HCT116 (cell line): ENCODE measurements at regions not wholly inside any gene's neighbourhood (a gene's known extent, or its start where the extent isn't known, plus 50 kb on each side); places are given as distances from the start of the nearest gene placed in this dataset.
A peak's percentile ranks its signal among the peaks of the same experiment; 100 is the strongest.

Experiments
- ATAC-seq: fragments of 200-7000 bp; cut with Tn5 transposase; 2 replicates; pipeline ENCODE4 v1.9.1; 2020; ENCODE audit warnings: mild to moderate bottlenecking, moderate library complexity
- BruUV-seq: library from RNA; stranded (reverse); fragments of 400-500 nt; replicated peaks from 2 replicates; lab custom pipeline; 2021; lab: Mats Ljungman, UMichigan
- CTCF ChIA-PET: fragments of 300-600 bp; sonication (Branson Sonifier 250); formaldehyde crosslinking; loops from one replicate; lab custom pipeline; 2021; ENCODE audit warnings: antibody characterized with exemption; lab: Charles Lee
- POLR2A ChIA-PET: fragments of 300-600, 350-600 bp; sonication (Branson Sonifier 250); formaldehyde crosslinking; loops from one replicate; lab custom pipeline; 2021; ENCODE audit warnings: antibody characterized with exemption; lab: Charles Lee
- RAD21 ChIA-PET, 2 experiments: fragments of 300-600 bp; sonication (Branson Sonifier 250); formaldehyde crosslinking; loops; one replicate each; lab custom pipeline; 2023; ENCODE audit warnings: low total read pairs in 2 of 2; ENCODE audit not compliant: uncharacterized antibody in 2 of 2, unreplicated experiment in 2 of 2, low non-redundant PET in 1 of 2; lab: Charles Lee
- DNase-seq: peaks from one replicate; pipeline ENCODE4 v3.0.0-alpha.2; 2010; ENCODE audit warnings: low read depth, low spot score
- H2AFZ ChIP-seq: fragments of 200-600 bp; shearing (Covaris generic), sonication (generic); 2 replicates; pipeline ENCODE4 v1.6.1; 2017; ENCODE audit warnings: low read depth, mixed run types, mixed read lengths, antibody characterized with exemption, low read length; ENCODE audit not compliant: poor library complexity, severe bottlenecking
- H3K27ac ChIP-seq: 2 replicates; pipeline ENCODE4 v1.5.1; 2012; ENCODE audit warnings: low read depth, low read length
- H3K27me3 ChIP-seq: fragments of 200-600 bp; sonication (generic); 2 replicates; pipeline ENCODE4 v1.6.1; 2016; ENCODE audit warnings: mixed run types, low read length, mixed read lengths; ENCODE audit not compliant: insufficient read depth
- H3K36me3 ChIP-seq, 2 experiments: fragments of 200-500 bp in 1 of 2; fragments of 200-600 bp in 1 of 2; sonication (Bioruptor generic) in 1 of 2; sonication (generic) in 1 of 2; 2 replicates each; pipeline versions ENCODE4 v1.5.1 to v1.6.1; 2014 to 2016; ENCODE audit warnings: low read length in 2 of 2, inconsistent platforms in 1 of 2, mixed read lengths in 1 of 2, mixed run types in 1 of 2; ENCODE audit not compliant: insufficient read depth in 2 of 2, control insufficient read depth in 1 of 2
- H3K4me1 ChIP-seq, 2 experiments: fragments of 200-600 bp in 1 of 2; sonication (generic) in 1 of 2; 2 replicates each; pipeline versions ENCODE4 v1.5.1 to v1.6.1; 2012 to 2017; ENCODE audit warnings: low read length in 2 of 2, inconsistent platforms in 1 of 2, mild to moderate bottlenecking in 1 of 2, mixed read lengths in 1 of 2, mixed run types in 1 of 2, moderate library complexity in 1 of 2; ENCODE audit not compliant: insufficient read depth in 2 of 2, control insufficient read depth in 1 of 2
- H3K4me2 ChIP-seq: fragments of 200-600 bp; sonication (generic); 2 replicates; pipeline ENCODE4 v1.6.1; 2017; ENCODE audit warnings: mixed run types, low read length, mixed read lengths
- H3K4me3 ChIP-seq, 2 experiments: fragments of 200-600 bp in 1 of 2; sonication (generic) in 1 of 2; replicated peaks in 1 of 2; 2 replicates each; pipeline ENCODE4 v1.5.1; 2011 to 2016; ENCODE audit warnings: low read length in 2 of 2, control low read depth in 1 of 2, low read depth in 1 of 2, mild to moderate bottlenecking in 1 of 2, mixed read lengths in 1 of 2, mixed run types in 1 of 2
- H3K79me2 ChIP-seq: fragments of 200-600 bp; sonication (generic); 2 replicates; pipeline ENCODE4 v1.6.1; 2017; ENCODE audit warnings: mild to moderate bottlenecking, mixed run types, low read length, moderate library complexity, mixed read lengths; ENCODE audit not compliant: insufficient read depth
- H3K9ac ChIP-seq: fragments of 200-600 bp; sonication (generic); 2 replicates; pipeline ENCODE4 v1.6.1; 2016; ENCODE audit warnings: low read length, mixed read lengths
- H3K9me2 ChIP-seq: fragments of 200-600 bp; sonication (generic), shearing (Covaris generic); 2 replicates; pipeline ENCODE4 v1.6.1; 2017; ENCODE audit warnings: mixed run types, mild to moderate bottlenecking, moderate library complexity; ENCODE audit not compliant: insufficient read depth
- H3K9me3 ChIP-seq, 2 experiments: fragments of 200-500 bp in 1 of 2; fragments of 200-600 bp in 1 of 2; sonication (Bioruptor generic) in 1 of 2; sonication (generic) in 1 of 2; 2 replicates each; pipeline ENCODE4 v1.6.1; 2014 to 2017; ENCODE audit warnings: low read length in 2 of 2, mixed read lengths in 2 of 2, inconsistent platforms in 1 of 2, low read depth in 1 of 2, mild to moderate bottlenecking in 1 of 2, mixed run types in 1 of 2, moderate library complexity in 1 of 2; ENCODE audit not compliant: control insufficient read depth in 1 of 2, insufficient read depth in 1 of 2
- H4K20me1 ChIP-seq: fragments of 200-600 bp; sonication (generic), shearing (Covaris generic); 2 replicates; pipeline ENCODE4 v1.6.1; 2017; ENCODE audit warnings: mixed run types, mild to moderate bottlenecking, moderate library complexity; ENCODE audit not compliant: insufficient read depth
- CTCF ChIP-seq, 3 experiments: fragments of 200-600 bp in 1 of 3; sonication (generic) in 1 of 3; IDR thresholded peaks in 2 of 3; conservative IDR thresholded peaks in 1 of 3; 2 replicates each; pipeline ENCODE4 v1.5.1; 2012 to 2017; ENCODE audit warnings: low read depth in 2 of 3, low read length in 2 of 3, antibody characterized with exemption in 1 of 3, borderline replicate concordance in 1 of 3, control low read depth in 1 of 3, mild to moderate bottlenecking in 1 of 3, mixed read lengths in 1 of 3, mixed run types in 1 of 3, moderate library complexity in 1 of 3; ENCODE audit not compliant: insufficient read depth in 1 of 3
- EGR1 ChIP-seq: IDR thresholded peaks from 2 replicates; pipeline ENCODE4 v1.6.1; 2012; ENCODE audit warnings: low read depth
- ELF1 ChIP-seq: IDR thresholded peaks from 2 replicates; pipeline ENCODE4 v1.6.1; 2012; ENCODE audit warnings: low read depth, borderline replicate concordance
- POLR2AphosphoS5 ChIP-seq: IDR thresholded peaks from 2 replicates; pipeline ENCODE4 v1.6.1; 2011; ENCODE audit warnings: mild to moderate bottlenecking, low read depth, low read length, moderate library complexity
- RAD21 ChIP-seq: IDR thresholded peaks from 2 replicates; pipeline ENCODE4 v1.6.1; 2012; ENCODE audit warnings: low read depth, mild to moderate bottlenecking
- SIN3A ChIP-seq: IDR thresholded peaks from 2 replicates; pipeline ENCODE4 v1.6.1; 2012; ENCODE audit warnings: low read depth
- SP1 ChIP-seq: IDR thresholded peaks from 2 replicates; pipeline ENCODE4 v1.6.1; 2012; ENCODE audit warnings: low read depth
- intact Hi-C: fragments of 100-400 bp; cut with micrococcal nuclease; formaldehyde crosslinking; loops from 2 replicates; pipeline ENCODE4 v1.10.0; 2022

DNA sequence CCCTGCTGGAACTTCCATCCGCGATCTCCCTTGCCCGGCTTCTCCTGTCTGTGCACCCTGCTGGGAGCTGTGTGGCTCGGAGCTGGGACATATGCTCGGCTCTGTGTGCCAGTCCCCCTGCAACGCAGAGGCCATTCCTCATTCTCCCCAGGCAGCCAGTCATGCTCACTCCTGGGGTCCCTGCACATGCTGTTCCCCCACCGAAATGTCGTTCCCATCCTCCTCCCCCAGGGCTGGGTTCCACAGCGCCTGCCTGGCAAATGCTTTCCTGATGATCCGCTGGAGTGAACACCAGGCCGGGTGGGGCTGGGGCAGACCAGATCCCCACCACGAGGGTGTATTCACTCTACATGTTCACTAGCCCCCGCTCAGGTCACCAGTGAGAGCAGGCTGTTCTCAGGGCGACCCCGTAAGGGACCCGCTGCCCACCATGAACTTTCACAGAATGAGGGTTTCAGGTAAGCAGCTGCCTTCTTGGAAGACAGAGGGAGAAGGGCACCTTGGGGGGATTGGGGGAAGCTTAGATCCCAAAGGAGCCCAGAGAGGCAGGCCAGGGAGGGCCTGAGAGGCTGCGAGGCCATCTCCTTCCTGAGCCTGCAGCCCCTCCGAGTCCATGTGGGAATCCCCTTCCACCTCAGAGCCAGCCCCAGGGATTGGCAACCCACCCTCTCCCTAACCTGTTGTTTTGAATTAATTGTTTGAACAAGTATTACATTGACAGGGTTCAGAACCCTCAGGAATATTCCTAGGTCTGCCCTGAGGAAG is 88.7 kb upstream of the IQSEC1 start:
- no TSS peak for BruUV-seq
- H3K4me1 ChIP-seq: peaks cover 0 to 8% of the 10 kb centered on the region in 2 experiments; a peak in 2 of 4 replicates
- H3K4me3 ChIP-seq: no peak overlapping the region
- H3K79me2 ChIP-seq: no peaks in the 10 kb centered on the region
- RAD21 ChIA-PET: no interaction called here
- no peaks in the 10 kb centered on the region for H4K20me1 ChIP-seq
- H3K9me2 ChIP-seq: no peaks in the 10 kb centered on the region
- no peak overlapping the region for H3K27ac ChIP-seq
- CTCF ChIA-PET: no interaction called here
- H3K27me3 ChIP-seq: 0 out of 2 replicates have a peak, but pooled peaks cover 5% of the 10 kb centered on the region
- no peaks in the 10 kb centered on the region for H3K9me3 ChIP-seq
- no peak overlapping the region for H3K9ac ChIP-seq
- intact Hi-C loops: no loop called here
- DNase-seq (no peak), ATAC-seq (no peak)
- no peak for TF ChIP-seq SIN3A
- no peak for TF ChIP-seq EGR1
- TF ChIP-seq ELF1: no peak
- no peak for TF ChIP-seq POLR2AphosphoS5
- no peak overlapping the region for H2AFZ ChIP-seq
- POLR2A ChIA-PET: no interaction called here
- no peak overlapping the region for H3K4me2 ChIP-seq
- H3K36me3 ChIP-seq: no peaks in the 10 kb centered on the region

DNA sequence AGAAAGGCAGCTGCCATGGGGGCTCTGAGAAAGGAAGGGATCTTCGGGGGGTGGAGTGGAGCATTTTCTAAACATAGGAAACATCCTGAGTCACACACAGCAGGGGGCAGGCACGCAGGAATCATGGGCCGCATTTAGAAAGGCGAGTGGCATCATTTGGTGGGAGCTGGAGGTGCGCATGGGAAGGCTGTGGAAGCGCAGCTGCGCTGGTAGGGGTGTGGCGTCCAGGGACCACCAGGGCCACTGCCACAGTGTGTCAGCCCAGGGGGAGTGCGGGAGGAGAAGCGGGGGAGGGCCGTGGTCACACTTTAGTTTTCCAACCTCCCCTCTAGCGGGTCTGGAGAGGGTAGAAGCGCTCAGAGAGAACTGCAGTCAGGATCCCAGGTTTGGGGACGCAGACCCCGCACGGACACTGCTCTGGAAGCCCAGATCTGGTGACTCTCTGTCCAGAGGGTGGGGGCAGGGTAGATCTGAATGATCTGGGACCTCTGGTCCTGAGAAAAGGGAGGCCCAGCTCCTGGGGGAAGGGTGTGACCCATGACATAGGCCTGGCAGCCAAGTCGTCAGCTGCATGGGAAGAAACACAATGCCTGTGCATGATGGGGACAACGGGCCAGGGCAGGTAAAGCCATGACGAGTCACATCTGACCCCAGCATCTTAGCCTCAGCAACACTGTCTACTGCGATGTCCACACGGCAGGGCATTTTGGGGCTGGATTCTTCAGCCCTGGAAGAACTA is 88.0 kb upstream of the IQSEC1 start:
- no peaks in the 10 kb centered on the region for H3K9me3 ChIP-seq
- H3K27ac ChIP-seq: no peak overlapping the region
- no peak overlapping the region for H2AFZ ChIP-seq
- ChIA-PET POLR2A (no interaction called here), CTCF (interaction anchor here (1.0 kb wide), 1 partner anchor 16 kb away, joined by 3 read pairs; no protein-coding TSS in a partner anchor)
- H3K4me1 ChIP-seq: peaks cover 0 to 8% of the 10 kb centered on the region in 2 experiments; a peak in 2 of 4 replicates
- no peak overlapping the region for H3K9ac ChIP-seq
- H3K4me3 ChIP-seq: no peak overlapping the region
- no peaks in the 10 kb centered on the region for H3K9me2 ChIP-seq
- TF ChIP-seq SP1: no peak
- TF ChIP-seq RAD21: no peak
- 0 out of 6 replicates have a peak, but pooled peaks of 2 of the 3 experiments have one; percentile 9 to 12 for TF ChIP-seq CTCF (IDR thresholded peaks at IDR 0.05 in 2 of 3, conservative IDR thresholded peaks at IDR 0.05 in 1 of 3; ENCODE audit: borderline replicate concordance in 1 of 3, insufficient read depth in 1 of 3, low read depth in 2 of 3, low read length in 2 of 3)
- TF ChIP-seq, all 23 proteins: peak for 1
- ATAC-seq (peak; percentile 50; the same call in 1 of the 2 replicates), DNase-seq (no peak)
- intact Hi-C loops: no loop called here
- Histone ChIP-seq H3K27me3 (0 out of 2 replicates have a peak, but pooled peaks cover 5% of the 10 kb centered on the region), H3K4me2 (no peak overlapping the region), H3K36me3 (no peaks in the 10 kb centered on the region), H3K79me2 (no peaks in the 10 kb centered on the region), H4K20me1 (no peaks in the 10 kb centered on the region)
- BruUV-seq: no TSS peak
- RAD21 ChIA-PET: no interaction called here
